ENCODE measurements at regions not wholly inside any gene's neighbourhood (a gene's known extent, or its start where the extent isn't known, plus 50 kb on each side); places are given as distances from the start of the nearest gene placed in this dataset.
"Not testable (repeated sequence)": the region's sequence is repeated elsewhere in the genome, so short reads cannot be mapped to it uniquely, and the experiment has no call there.

- H3K4me3 ChIP-seq (ENCODE audit: low read depth, low read length): no peak overlapping the region
- DNase-seq (ENCODE audit: low read depth): no peak
- H3K27me3 ChIP-seq (ENCODE audit: control insufficient read depth, insufficient read depth, low read length): no peaks in the 10 kb centered on the region
- TF ChIP-seq, protein P1, sequence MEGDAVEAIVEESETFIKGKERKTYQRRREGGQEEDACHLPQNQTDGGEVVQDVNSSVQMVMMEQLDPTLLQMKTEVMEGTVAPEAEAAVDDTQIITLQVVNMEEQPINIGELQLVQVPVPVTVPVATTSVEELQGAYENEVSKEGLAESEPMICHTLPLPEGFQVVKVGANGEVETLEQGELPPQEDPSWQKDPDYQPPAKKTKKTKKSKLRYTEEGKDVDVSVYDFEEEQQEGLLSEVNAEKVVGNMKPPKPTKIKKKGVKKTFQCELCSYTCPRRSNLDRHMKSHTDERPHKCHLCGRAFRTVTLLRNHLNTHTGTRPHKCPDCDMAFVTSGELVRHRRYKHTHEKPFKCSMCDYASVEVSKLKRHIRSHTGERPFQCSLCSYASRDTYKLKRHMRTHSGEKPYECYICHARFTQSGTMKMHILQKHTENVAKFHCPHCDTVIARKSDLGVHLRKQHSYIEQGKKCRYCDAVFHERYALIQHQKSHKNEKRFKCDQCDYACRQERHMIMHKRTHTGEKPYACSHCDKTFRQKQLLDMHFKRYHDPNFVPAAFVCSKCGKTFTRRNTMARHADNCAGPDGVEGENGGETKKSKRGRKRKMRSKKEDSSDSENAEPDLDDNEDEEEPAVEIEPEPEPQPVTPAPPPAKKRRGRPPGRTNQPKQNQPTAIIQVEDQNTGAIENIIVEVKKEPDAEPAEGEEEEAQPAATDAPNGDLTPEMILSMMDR (IDR thresholded peaks at IDR 0.05; ENCODE audit: insufficient read depth, low read length, poor library complexity, severe bottlenecking): no peak
- H3K36me3 ChIP-seq (ENCODE audit: control insufficient read depth, insufficient read depth, low read length): no peaks in the 10 kb centered on the region
These were observed 400.8 kb downstream of the SMOC2 start for GRCh38 chr6:168841609-168842278.

- H3K27me3 ChIP-seq (ENCODE audit: control insufficient read depth, insufficient read depth, low read length); DNase-seq (ENCODE audit: low read depth); H3K36me3 ChIP-seq (ENCODE audit: control insufficient read depth, insufficient read depth, low read length); H3K4me3 ChIP-seq (ENCODE audit: low read depth, low read length): not testable (repeated sequence)
These were observed 399.9 kb downstream of the SMOC2 start for GRCh38 chr6:168840932-168841331.

DNA sequence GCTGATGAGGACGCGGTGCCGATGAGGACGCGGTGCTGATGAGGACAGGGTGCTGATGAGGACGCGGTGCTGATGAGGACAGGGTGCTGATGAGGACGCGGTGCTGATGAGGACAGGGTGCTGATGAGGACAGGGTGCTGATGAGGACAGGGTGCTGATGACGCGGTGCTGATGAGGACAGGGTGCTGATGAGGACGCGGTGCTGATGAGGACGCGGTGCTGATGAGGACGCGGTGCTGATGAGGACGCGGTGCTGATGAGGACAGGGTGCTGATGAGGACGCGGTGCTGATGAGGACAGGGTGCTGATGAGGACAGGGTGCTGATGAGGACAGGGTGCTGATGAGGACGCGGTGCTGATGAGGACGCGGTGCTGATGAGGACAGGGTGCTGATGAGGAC, 399.3 kb downstream of the SMOC2 start:
- not testable (repeated sequence) for H3K27me3 ChIP-seq (ENCODE audit: control insufficient read depth, insufficient read depth, low read length); H3K4me3 ChIP-seq (ENCODE audit: low read depth, low read length); DNase-seq (ENCODE audit: low read depth); H3K36me3 ChIP-seq (ENCODE audit: control insufficient read depth, insufficient read depth, low read length)

DNA sequence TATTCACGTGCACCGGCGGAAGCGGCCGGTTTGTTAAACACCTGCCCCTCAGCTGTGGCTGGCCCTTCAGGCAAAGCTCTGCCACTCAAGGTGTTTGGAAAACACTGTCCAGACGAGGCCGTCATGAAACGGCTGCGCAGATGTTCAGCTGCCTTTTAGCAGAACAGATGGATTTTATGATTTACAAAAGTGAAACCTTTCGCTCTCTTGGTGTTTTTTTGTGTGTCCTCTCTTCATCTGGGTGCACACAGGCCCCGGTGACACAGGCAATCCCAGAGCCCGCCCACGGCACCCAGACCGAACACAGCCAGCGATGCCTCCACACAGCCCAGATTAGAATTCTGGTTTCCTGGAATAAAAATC, 397.0 kb downstream of the SMOC2 start:
- no peak for DNase-seq (ENCODE audit: low read depth)
- Histone ChIP-seq H3K27me3 (ENCODE audit: control insufficient read depth, insufficient read depth, low read length) (no peaks in the 10 kb centered on the region), H3K36me3 (ENCODE audit: control insufficient read depth, insufficient read depth, low read length) (no peaks in the 10 kb centered on the region), H3K4me3 (ENCODE audit: low read depth, low read length) (no peak overlapping the region)
- TF ChIP-seq, protein P1 (IDR thresholded peaks at IDR 0.05; ENCODE audit: insufficient read depth, low read length, poor library complexity, severe bottlenecking): no peak

GRCh38 chr6:168837254-168838036, 396.5 kb downstream of the SMOC2 start:
- TF ChIP-seq, protein P1 (IDR thresholded peaks at IDR 0.05; ENCODE audit: insufficient read depth, low read length, poor library complexity, severe bottlenecking): no peak
- no peaks in the 10 kb centered on the region for H3K36me3 ChIP-seq (ENCODE audit: control insufficient read depth, insufficient read depth, low read length)

GRCh38 chr6:168835991-168836390, 395.0 kb downstream of the SMOC2 start:
- H3K27me3 ChIP-seq (ENCODE audit: control insufficient read depth, insufficient read depth, low read length): no peaks in the 10 kb centered on the region
- TF ChIP-seq, protein P1 (IDR thresholded peaks at IDR 0.05; ENCODE audit: insufficient read depth, low read length, poor library complexity, severe bottlenecking): no peak
- DNase-seq (ENCODE audit: low read depth): no peak
- H3K4me3 ChIP-seq (ENCODE audit: low read depth, low read length): no peak overlapping the region
- no peaks in the 10 kb centered on the region for H3K36me3 ChIP-seq (ENCODE audit: control insufficient read depth, insufficient read depth, low read length)

More at GRCh38 chr6:168837254-168838036, 396.5 kb downstream of the SMOC2 start:
- no peak overlapping the region for H3K4me3 ChIP-seq (ENCODE audit: low read depth, low read length)
- DNase-seq (ENCODE audit: low read depth): no peak
- H3K27me3 ChIP-seq (ENCODE audit: control insufficient read depth, insufficient read depth, low read length): no peaks in the 10 kb centered on the region

DNA sequence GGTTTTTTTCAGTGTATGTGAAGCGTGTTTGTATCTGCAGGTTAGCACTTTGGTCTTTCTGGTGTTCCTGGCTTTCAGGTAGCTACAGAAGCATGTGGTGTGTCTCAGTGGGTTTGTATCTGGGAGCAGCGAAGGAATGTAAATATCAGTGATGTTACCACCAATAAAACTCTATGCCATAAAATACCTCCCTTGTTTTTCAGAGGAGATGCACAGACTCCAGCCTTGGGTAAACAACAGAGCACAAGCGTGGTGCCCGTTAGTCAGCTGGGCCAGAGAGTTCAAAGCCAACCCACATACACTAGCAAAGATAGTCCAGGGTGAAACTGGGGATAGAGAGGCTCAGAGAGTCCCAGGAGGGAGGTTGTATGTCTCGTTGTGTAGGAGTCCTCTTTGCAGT, 393.8 kb downstream of the SMOC2 start:
- no peak for DNase-seq (ENCODE audit: low read depth)
- Histone ChIP-seq H3K36me3 (ENCODE audit: control insufficient read depth, insufficient read depth, low read length) (no peaks in the 10 kb centered on the region), H3K4me3 (ENCODE audit: low read depth, low read length) (no peak overlapping the region), H3K27me3 (ENCODE audit: control insufficient read depth, insufficient read depth, low read length) (no peaks in the 10 kb centered on the region)
- TF ChIP-seq, protein P1 (IDR thresholded peaks at IDR 0.05; ENCODE audit: insufficient read depth, low read length, poor library complexity, severe bottlenecking): no peak
